Endothelial cell (in vitro differentiated cells): ENCODE measurements at regions not wholly inside any gene's neighbourhood (a gene's known extent, or its start where the extent isn't known, plus 50 kb on each side); places are given as distances from the start of the nearest gene placed in this dataset.
A peak's percentile ranks its signal among the peaks of the same experiment; 100 is the strongest.

Experiments used
- DNase-seq: peaks from one replicate; pipeline ENCODE4 v3.0.0; 2021; ENCODE audit warnings: low spot score
- H3K27ac Mint-ChIP-seq: one replicate; pipeline ENCODE4 v1.8.0; 2021; ENCODE audit warnings: mixed read lengths, inconsistent platforms; ENCODE audit not compliant: unreplicated experiment
- H3K27me3 Mint-ChIP-seq: one replicate; pipeline ENCODE4 v1.8.0; 2021; ENCODE audit warnings: mild to moderate bottlenecking, moderate library complexity, mixed read lengths, inconsistent platforms; ENCODE audit not compliant: unreplicated experiment
- H3K36me3 Mint-ChIP-seq: one replicate; pipeline ENCODE4 v1.8.0; 2021; ENCODE audit warnings: mild to moderate bottlenecking, low read depth, mixed read lengths, inconsistent platforms; ENCODE audit not compliant: unreplicated experiment
- H3K4me1 Mint-ChIP-seq: one replicate; pipeline ENCODE4 v1.8.0; 2021; ENCODE audit warnings: mild to moderate bottlenecking, mixed read lengths, inconsistent platforms; ENCODE audit not compliant: unreplicated experiment
- H3K4me3 Mint-ChIP-seq: one replicate; pipeline ENCODE4 v1.8.0; 2021; ENCODE audit warnings: mild to moderate bottlenecking, mixed read lengths, inconsistent platforms; ENCODE audit not compliant: unreplicated experiment
- H3K9me3 Mint-ChIP-seq: one replicate; pipeline ENCODE4 v1.8.0; 2021; ENCODE audit warnings: mixed read lengths, inconsistent platforms; ENCODE audit not compliant: unreplicated experiment
- TF ChIP-seq, protein P1 (sequence below): fragments of 200-600 bp; sonication (generic); IDR thresholded peaks from one replicate; pipeline ENCODE4 v1.5.0; 2021; ENCODE audit warnings: antibody characterized with exemption; ENCODE audit not compliant: unreplicated experiment

DNA sequence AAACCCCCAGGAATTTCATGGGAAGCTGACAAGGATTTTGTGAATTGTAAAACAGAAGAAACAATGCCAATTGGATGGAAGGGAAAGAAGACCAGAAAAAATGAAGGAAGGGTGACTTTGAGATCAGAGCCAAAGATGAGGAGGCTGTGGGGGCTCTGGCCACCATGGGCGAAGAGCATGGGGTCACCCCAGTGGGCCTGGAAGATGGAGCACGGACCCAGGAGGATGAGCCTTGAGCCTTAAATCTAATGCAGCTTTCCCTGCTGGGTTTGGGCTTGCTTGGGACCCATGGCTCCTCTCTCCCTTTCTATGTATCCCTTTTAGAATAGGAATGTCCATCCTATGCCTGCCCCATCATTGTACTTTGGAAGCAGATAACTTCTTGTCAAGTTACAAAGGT is 322.2 kb downstream of the TMEM121 start:
- peak overlapping the region; percentile 4 for H3K4me3 Mint-ChIP-seq
- TF ChIP-seq, protein P1, sequence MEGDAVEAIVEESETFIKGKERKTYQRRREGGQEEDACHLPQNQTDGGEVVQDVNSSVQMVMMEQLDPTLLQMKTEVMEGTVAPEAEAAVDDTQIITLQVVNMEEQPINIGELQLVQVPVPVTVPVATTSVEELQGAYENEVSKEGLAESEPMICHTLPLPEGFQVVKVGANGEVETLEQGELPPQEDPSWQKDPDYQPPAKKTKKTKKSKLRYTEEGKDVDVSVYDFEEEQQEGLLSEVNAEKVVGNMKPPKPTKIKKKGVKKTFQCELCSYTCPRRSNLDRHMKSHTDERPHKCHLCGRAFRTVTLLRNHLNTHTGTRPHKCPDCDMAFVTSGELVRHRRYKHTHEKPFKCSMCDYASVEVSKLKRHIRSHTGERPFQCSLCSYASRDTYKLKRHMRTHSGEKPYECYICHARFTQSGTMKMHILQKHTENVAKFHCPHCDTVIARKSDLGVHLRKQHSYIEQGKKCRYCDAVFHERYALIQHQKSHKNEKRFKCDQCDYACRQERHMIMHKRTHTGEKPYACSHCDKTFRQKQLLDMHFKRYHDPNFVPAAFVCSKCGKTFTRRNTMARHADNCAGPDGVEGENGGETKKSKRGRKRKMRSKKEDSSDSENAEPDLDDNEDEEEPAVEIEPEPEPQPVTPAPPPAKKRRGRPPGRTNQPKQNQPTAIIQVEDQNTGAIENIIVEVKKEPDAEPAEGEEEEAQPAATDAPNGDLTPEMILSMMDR, result no peak
- H3K36me3 Mint-ChIP-seq, result peaks cover 21% of the 10 kb centered on the region
- H3K9me3 Mint-ChIP-seq, result peaks cover 36% of the 10 kb centered on the region
- no peak overlapping the region for H3K27ac Mint-ChIP-seq
- H3K4me1 Mint-ChIP-seq, result no peaks in the 10 kb centered on the region
- H3K27me3 Mint-ChIP-seq, result peaks cover 19% of the 10 kb centered on the region
- DNase-seq, result no peak

DNA sequence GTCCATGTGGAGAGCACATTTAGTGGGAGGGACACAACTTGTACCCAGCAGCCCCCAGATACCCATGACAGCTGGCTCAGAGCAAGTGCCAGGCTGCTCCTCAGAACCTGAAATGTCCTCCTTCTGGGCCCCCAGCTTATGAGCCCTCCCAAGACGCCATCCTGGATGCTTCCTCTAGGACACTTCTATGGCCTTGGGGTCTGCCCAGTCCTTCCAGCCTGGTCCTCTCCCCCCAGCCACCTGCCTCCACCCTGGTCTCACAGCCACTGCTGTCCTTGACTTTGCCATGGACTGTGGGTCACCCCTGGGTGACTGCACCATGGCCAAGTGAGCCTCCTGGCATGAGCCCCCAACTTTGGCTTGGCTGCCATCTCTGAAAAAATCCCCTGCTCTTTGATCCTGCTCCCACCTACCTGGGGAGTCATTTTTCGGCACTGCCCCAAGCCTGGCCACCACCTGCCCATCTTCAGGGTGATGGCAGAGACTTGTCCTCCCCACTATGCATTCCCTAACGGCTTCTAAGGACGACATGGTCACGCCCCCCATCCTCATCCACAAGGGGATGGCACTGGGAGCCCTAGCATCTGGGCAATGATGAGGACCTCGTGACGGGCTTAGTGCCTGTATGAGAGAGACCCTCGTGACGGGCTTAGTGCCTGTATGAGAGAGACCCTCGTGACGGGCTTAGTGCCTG is 323.7 kb downstream of the TMEM121 start:
- Mint-ChIP-seq H3K9me3 (peaks cover 39% of the 10 kb centered on the region), H3K36me3 (peaks cover 25% of the 10 kb centered on the region), H3K27ac (no peak overlapping the region), H3K4me1 (no peaks in the 10 kb centered on the region), H3K4me3 (no peak overlapping the region), H3K27me3 (peaks cover 23% of the 10 kb centered on the region)
- no peak for DNase-seq
- TF ChIP-seq, protein P1, result no peak

DNA sequence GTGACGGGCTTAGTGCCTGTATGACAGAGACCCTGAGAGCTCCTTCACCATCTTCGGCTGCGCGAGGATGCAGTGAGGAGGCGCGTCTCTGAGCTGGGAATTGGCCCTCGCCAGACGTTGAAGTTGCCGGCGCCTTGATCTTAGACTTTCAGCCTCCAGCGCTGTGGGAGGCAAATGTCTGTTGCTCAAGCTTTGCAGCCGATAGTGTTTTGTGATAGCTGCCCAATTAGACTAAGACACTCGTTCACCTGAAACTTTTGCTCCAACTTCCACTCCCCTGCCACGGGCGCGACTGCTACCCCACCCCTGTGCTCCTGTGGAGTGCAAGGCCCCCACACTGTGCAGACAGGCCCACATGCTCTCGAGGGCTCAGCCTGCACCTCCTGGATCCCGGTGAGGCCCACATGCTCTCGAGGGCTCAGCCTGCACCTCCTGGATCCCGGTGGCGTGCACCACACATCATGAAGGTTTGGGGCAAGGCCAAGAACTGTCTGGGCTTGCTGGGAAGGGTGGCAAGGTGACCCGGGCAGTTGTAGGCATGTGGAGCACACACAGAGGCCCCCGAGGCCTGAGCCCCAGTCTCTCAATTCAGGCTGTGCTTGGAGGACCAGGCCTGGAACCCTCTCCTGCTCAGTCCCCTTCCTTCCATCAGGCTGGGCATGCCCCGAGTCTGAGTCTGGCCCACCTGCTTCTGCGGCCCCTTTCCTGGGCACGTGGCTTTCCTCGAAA is 324.6 kb downstream of the TMEM121 start:
- no peak overlapping the region for H3K27ac Mint-ChIP-seq
- H3K4me1 Mint-ChIP-seq, result no peaks in the 10 kb centered on the region
- H3K9me3 Mint-ChIP-seq, result peaks cover 39% of the 10 kb centered on the region
- H3K27me3 Mint-ChIP-seq, result peaks cover 26% of the 10 kb centered on the region
- no peak overlapping the region for H3K4me3 Mint-ChIP-seq
- TF ChIP-seq, protein P1, result no peak
- peaks cover 28% of the 10 kb centered on the region for H3K36me3 Mint-ChIP-seq
- no peak for DNase-seq

DNA sequence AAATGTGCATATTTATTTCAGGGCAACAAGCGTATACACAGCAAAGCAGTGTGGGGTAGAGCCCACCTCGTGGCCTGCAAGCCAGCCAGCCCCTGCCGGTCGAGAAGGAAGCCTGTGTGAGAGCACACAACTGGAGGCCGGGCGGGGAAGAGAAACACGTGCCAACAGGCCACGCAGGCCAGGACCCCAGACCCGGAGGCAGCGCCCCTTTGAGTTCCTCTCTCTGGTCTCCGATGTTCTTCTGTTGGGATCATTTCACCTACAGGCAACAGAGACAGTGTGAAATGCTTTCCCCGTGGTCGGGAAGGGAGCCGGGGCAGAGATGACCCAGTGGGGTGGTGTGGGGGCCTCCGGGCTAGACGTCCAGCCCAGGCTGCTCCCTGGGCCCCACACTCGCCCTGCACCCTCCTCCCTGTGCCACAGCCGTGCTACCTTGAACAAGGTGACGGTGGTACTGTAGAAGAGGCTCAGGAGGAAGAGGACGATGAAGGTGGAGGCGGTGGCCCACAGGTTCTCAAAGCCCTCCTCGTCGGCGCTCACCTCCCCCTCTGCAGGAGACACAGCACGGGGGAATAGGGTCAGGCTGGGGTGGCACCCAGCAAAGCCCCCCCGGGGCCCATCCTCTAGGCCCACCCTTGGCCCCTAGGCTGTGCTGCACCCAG is 325.5 kb downstream of the TMEM121 start:
- TF ChIP-seq, protein P1, result no peak
- Mint-ChIP-seq H3K27me3 (peaks cover 22% of the 10 kb centered on the region), H3K27ac (no peak overlapping the region), H3K9me3 (peaks cover 36% of the 10 kb centered on the region), H3K4me1 (no peaks in the 10 kb centered on the region), H3K4me3 (no peak overlapping the region), H3K36me3 (peaks cover 26% of the 10 kb centered on the region)
- DNase-seq, result no peak
